ENCODE measurements at regions not wholly inside any gene's neighbourhood (a gene's known extent, or its start where the extent isn't known, plus 50 kb on each side); places are given as distances from the start of the nearest gene placed in this dataset.

DNA sequence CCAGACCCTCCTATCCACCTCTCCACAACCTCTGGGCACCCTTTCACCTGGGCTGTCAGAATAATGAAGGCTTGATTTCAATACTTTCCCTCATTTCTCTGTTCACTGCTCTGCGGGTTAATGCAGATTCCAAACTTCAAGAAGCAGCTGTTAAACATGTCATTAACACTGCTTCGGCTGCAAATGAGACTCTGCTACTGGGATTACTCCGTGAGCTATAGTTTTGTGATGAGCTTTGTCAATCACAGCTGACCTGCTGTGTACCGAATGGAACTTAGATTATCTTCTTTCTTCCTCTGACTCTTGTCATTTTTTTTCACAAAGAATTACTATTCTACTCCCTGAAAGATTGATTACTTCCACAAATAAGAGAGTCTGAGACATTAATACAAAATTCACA lies 160.5 kb downstream of the TMEM182 start:
- Histone ChIP-seq H3K4me3 (ENCODE audit: low read length) (no peak overlapping the region), H3K4me2 (ENCODE audit: low read length) (no peak overlapping the region), H4K20me1 (ENCODE audit: insufficient read depth, low read length) (no peaks in the 10 kb centered on the region), H3K9ac (ENCODE audit: low read length) (no peak overlapping the region), H3K27ac (ENCODE audit: low read length) (no peak overlapping the region), H3K79me2 (ENCODE audit: low read length) (no peaks in the 10 kb centered on the region), H3K9me3 (ENCODE audit: insufficient read depth, low read length) (no peaks in the 10 kb centered on the region), H3K27me3 (ENCODE audit: low read depth, low read length) (no peaks in the 10 kb centered on the region), H2AFZ (ENCODE audit: low read depth, low read length) (no peak overlapping the region), H3K4me1 (ENCODE audit: low read length) (no peaks in the 10 kb centered on the region), H3K36me3 (replicated peaks; ENCODE audit: low read depth, low read length) (no peaks in the 10 kb centered on the region)
- TF ChIP-seq CTCF (IDR thresholded peaks at IDR 0.05; ENCODE audit: low read depth, low read length): no peak
- no peak for TF ChIP-seq EZH2phosphoT487 (IDR thresholded peaks at IDR 0.05; ENCODE audit: low read depth)

GRCh38 chr2:102925003-102925402 lies 163.2 kb downstream of the TMEM182 start:
- Histone ChIP-seq H3K9ac (ENCODE audit: low read length) (no peak overlapping the region), H3K27ac (ENCODE audit: low read length) (no peak overlapping the region), H3K4me2 (ENCODE audit: low read length) (no peak overlapping the region), H3K27me3 (ENCODE audit: low read depth, low read length) (no peaks in the 10 kb centered on the region), H3K79me2 (ENCODE audit: low read length) (no peaks in the 10 kb centered on the region), H2AFZ (ENCODE audit: low read depth, low read length) (no peak overlapping the region), H3K9me3 (ENCODE audit: insufficient read depth, low read length) (no peaks in the 10 kb centered on the region), H3K4me3 (ENCODE audit: low read length) (no peak overlapping the region), H3K36me3 (replicated peaks; ENCODE audit: low read depth, low read length) (no peaks in the 10 kb centered on the region), H3K4me1 (ENCODE audit: low read length) (no peaks in the 10 kb centered on the region), H4K20me1 (ENCODE audit: insufficient read depth, low read length) (no peaks in the 10 kb centered on the region)
- TF ChIP-seq CTCF (IDR thresholded peaks at IDR 0.05; ENCODE audit: low read depth, low read length) (no peak), EZH2phosphoT487 (IDR thresholded peaks at IDR 0.05; ENCODE audit: low read depth) (no peak)

GRCh38 chr2:102927854-102928267 lies 166.0 kb downstream of the TMEM182 start:
- Histone ChIP-seq H3K36me3 (replicated peaks; ENCODE audit: low read depth, low read length) (no peaks in the 10 kb centered on the region), H4K20me1 (ENCODE audit: insufficient read depth, low read length) (no peaks in the 10 kb centered on the region), H3K4me1 (ENCODE audit: low read length) (no peaks in the 10 kb centered on the region), H3K9ac (ENCODE audit: low read length) (no peak overlapping the region), H3K27ac (ENCODE audit: low read length) (no peak overlapping the region), H3K79me2 (ENCODE audit: low read length) (no peaks in the 10 kb centered on the region), H3K27me3 (ENCODE audit: low read depth, low read length) (no peaks in the 10 kb centered on the region), H2AFZ (ENCODE audit: low read depth, low read length) (no peak overlapping the region), H3K4me2 (ENCODE audit: low read length) (no peak overlapping the region), H3K4me3 (ENCODE audit: low read length) (no peak overlapping the region), H3K9me3 (ENCODE audit: insufficient read depth, low read length) (no peaks in the 10 kb centered on the region)
- TF ChIP-seq CTCF (IDR thresholded peaks at IDR 0.05; ENCODE audit: low read depth, low read length) (no peak), EZH2phosphoT487 (IDR thresholded peaks at IDR 0.05; ENCODE audit: low read depth) (no peak)

GRCh38 chr2:102929721-102930120 lies 167.9 kb downstream of the TMEM182 start:
- Histone ChIP-seq H3K4me2 (ENCODE audit: low read length) (no peak overlapping the region), H3K27me3 (ENCODE audit: low read depth, low read length) (no peaks in the 10 kb centered on the region), H3K9me3 (ENCODE audit: insufficient read depth, low read length) (no peaks in the 10 kb centered on the region), H3K4me3 (ENCODE audit: low read length) (no peak overlapping the region), H2AFZ (ENCODE audit: low read depth, low read length) (no peak overlapping the region), H4K20me1 (ENCODE audit: insufficient read depth, low read length) (no peaks in the 10 kb centered on the region), H3K4me1 (ENCODE audit: low read length) (no peaks in the 10 kb centered on the region), H3K27ac (ENCODE audit: low read length) (no peak overlapping the region), H3K9ac (ENCODE audit: low read length) (no peak overlapping the region), H3K36me3 (replicated peaks; ENCODE audit: low read depth, low read length) (no peaks in the 10 kb centered on the region), H3K79me2 (ENCODE audit: low read length) (no peaks in the 10 kb centered on the region)
- TF ChIP-seq EZH2phosphoT487 (IDR thresholded peaks at IDR 0.05; ENCODE audit: low read depth) (no peak), CTCF (IDR thresholded peaks at IDR 0.05; ENCODE audit: low read depth, low read length) (no peak)
